Astrocyte (in vitro differentiated cells and primary cell): ENCODE measurements at regions not wholly inside any gene's neighbourhood (a gene's known extent, or its start where the extent isn't known, plus 50 kb on each side); places are given as distances from the start of the nearest gene placed in this dataset.

Experiments used
- CTCF ChIP-seq: IDR thresholded peaks from 2 replicates; pipeline ENCODE4 v1.5.1; 2011; ENCODE audit warnings: low read depth, mild to moderate bottlenecking, inconsistent platforms, low read length, moderate library complexity; ENCODE audit not compliant: insufficient read depth
- EZH2 ChIP-seq: IDR thresholded peaks from 2 replicates; pipeline ENCODE4 v1.6.1; 2012; ENCODE audit warnings: mild to moderate bottlenecking, low read length, inconsistent platforms; ENCODE audit not compliant: insufficient read depth

- no peak for TF ChIP-seq CTCF
- TF ChIP-seq EZH2 = no peak
Observed at GRCh38 chr5:125277494-125278154, 531.2 kb upstream of the ZNF608 start.
